ENCODE measurements at regions not wholly inside any gene's neighbourhood (a gene's known extent, or its start where the extent isn't known, plus 50 kb on each side); places are given as distances from the start of the nearest gene placed in this dataset.
"Not testable (repeated sequence)": the region's sequence is repeated elsewhere in the genome, so short reads cannot be mapped to it uniquely, and the experiment has no call there.

DNA sequence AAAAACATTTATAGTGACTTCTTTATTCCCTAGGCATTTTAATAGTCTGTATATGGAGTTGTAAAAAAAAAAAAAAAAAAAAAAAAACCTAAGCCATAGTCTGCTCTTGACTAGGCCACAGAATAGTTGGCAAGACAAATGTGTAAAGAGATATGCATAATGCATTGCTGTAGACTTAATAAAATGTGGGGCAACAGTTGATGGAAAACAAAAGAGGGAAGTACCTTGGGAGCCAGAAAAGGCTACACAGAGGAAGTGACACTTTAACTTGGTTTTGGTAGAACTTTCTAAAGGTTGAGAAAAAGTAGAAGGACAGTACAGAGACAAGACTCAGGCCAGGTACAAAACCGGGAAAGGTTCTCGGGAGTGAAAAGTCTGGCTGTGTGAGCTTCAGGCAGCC lies 802.9 kb upstream of the ADAMTS5 start:
- no peak overlapping the region for H3K4me3 ChIP-seq (ENCODE audit: low read depth, low read length)
- TF ChIP-seq, protein P1, sequence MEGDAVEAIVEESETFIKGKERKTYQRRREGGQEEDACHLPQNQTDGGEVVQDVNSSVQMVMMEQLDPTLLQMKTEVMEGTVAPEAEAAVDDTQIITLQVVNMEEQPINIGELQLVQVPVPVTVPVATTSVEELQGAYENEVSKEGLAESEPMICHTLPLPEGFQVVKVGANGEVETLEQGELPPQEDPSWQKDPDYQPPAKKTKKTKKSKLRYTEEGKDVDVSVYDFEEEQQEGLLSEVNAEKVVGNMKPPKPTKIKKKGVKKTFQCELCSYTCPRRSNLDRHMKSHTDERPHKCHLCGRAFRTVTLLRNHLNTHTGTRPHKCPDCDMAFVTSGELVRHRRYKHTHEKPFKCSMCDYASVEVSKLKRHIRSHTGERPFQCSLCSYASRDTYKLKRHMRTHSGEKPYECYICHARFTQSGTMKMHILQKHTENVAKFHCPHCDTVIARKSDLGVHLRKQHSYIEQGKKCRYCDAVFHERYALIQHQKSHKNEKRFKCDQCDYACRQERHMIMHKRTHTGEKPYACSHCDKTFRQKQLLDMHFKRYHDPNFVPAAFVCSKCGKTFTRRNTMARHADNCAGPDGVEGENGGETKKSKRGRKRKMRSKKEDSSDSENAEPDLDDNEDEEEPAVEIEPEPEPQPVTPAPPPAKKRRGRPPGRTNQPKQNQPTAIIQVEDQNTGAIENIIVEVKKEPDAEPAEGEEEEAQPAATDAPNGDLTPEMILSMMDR (conservative IDR thresholded peaks at IDR 0.05; ENCODE audit: low read depth, low read length) = no peak
- no peak for DNase-seq (ENCODE audit: low read depth)

GRCh38 chr21:27768046-27768637 lies 801.3 kb upstream of the ADAMTS5 start:
- H3K4me3 ChIP-seq (ENCODE audit: low read depth, low read length) = not testable (repeated sequence)
- peak; percentile 3 for DNase-seq (ENCODE audit: low read depth)

- H3K4me3 ChIP-seq (ENCODE audit: low read depth, low read length) = no peak overlapping the region
- TF ChIP-seq, protein P1 (conservative IDR thresholded peaks at IDR 0.05; ENCODE audit: low read depth, low read length) = no peak
- DNase-seq (ENCODE audit: low read depth) = no peak
Measured at GRCh38 chr21:27764056-27764455, 797.2 kb upstream of the ADAMTS5 start.

- no peak for DNase-seq (ENCODE audit: low read depth)
- TF ChIP-seq, protein P1 (conservative IDR thresholded peaks at IDR 0.05; ENCODE audit: low read depth, low read length) = no peak
- H3K4me3 ChIP-seq (ENCODE audit: low read depth, low read length) = no peak overlapping the region
Measured at GRCh38 chr21:27761623-27762022, 794.7 kb upstream of the ADAMTS5 start.

DNA sequence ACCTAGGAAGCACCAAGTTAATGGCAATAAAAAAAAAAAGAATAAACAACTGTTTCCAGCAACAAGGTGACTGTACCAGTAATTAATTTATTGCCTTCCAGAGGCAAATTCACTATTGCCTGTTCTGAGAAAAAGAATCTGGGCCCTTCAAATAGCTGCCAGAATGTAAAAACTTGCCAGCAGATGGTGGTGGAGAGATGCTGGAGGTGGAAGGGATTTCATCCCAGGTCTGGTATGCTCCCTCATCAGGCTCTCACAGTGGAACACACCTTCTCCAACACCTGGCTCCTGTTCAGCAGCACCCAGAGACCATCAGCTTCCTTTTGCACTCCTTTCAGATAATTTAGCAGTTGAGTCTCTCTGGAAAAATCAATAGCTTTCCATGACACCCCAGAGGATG lies 792.9 kb upstream of the ADAMTS5 start:
- TF ChIP-seq, protein P1 (conservative IDR thresholded peaks at IDR 0.05; ENCODE audit: low read depth, low read length) = peak; percentile 38
- no peak overlapping the region for H3K4me3 ChIP-seq (ENCODE audit: low read depth, low read length)
- no peak for DNase-seq (ENCODE audit: low read depth)

DNA sequence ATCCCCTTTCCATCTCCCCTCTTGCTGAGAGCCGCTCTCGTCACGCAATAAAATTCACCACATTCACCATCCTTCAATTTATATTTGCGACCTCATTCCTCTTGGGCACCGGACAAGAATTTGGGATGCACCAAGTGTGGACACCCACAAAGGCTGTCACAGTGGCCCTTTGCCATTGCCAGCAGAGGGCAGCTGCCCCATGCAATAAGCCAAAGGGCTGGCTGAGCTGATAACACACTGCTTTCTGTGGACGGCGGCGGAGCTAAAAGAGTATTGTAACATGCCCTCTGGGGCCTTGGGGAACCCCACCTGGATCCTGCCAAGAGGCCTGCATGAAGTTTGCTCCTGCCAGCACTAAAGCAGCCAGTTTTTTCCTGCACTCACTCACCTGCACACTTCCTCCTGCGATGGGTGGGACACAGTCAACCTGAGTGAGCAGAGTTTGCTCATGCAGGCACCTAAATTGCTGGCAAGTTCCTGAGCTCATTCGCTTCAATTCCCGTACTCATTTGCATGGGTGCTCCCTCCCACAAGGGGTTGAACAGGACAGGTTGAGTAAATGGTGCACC lies 792.3 kb upstream of the ADAMTS5 start:
- TF ChIP-seq, protein P1 (conservative IDR thresholded peaks at IDR 0.05; ENCODE audit: low read depth, low read length) = peak; percentile 47
- no peak for DNase-seq (ENCODE audit: low read depth)
- no peak overlapping the region for H3K4me3 ChIP-seq (ENCODE audit: low read depth, low read length)

DNA sequence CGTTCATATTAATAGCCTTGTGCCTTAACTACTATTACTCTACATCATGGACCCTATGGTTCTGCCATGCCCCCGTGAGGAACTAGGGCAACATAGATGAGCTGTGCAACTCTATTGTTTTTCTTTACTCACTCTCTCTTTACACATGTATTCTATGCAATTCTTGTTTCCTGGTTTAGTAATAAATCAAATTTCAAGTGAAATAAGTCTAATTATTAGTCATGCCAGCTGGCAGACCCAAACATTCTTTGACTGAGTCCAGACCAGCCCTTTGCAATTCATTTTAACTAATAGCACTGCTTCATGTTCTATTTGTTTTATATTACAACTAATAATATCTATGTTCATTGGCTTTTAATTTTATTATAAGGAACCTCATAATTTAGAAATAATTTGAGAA lies 789.3 kb upstream of the ADAMTS5 start:
- TF ChIP-seq, protein P1 (conservative IDR thresholded peaks at IDR 0.05; ENCODE audit: low read depth, low read length) = no peak
- DNase-seq (ENCODE audit: low read depth) = no peak
- H3K4me3 ChIP-seq (ENCODE audit: low read depth, low read length) = no peak overlapping the region

Measured in choroid plexus epithelial cell (primary cell).